Neutrophil (primary cell): ENCODE measurements at regions not wholly inside any gene's neighbourhood (a gene's known extent, or its start where the extent isn't known, plus 50 kb on each side); places are given as distances from the start of the nearest gene placed in this dataset.

ENCODE experiments used
- H3K27ac ChIP-seq: fragments of 200-600 bp; sonication (generic); 2 replicates; pipeline ENCODE4 v1.5.1; 2016; ENCODE audit warnings: mild to moderate bottlenecking, moderate library complexity
- H3K27me3 ChIP-seq: fragments of 200-600 bp; sonication (generic); 2 replicates; pipeline ENCODE4 v1.6.0; 2016; ENCODE audit warnings: mild to moderate bottlenecking
- H3K36me3 ChIP-seq: fragments of 200-600 bp; sonication (generic); 2 replicates; pipeline ENCODE4 v1.5.1; 2017
- H3K4me1 ChIP-seq, 2 experiments: fragments of 200-600 bp in 1 of 2; sonication (generic) in 1 of 2; 1 replicate in 1 of 2; 2 replicates in 1 of 2; pipeline versions ENCODE4 v1.5.1 to v1.6.1; 2013 to 2016; ENCODE audit warnings: low read depth in 1 of 2, low read length in 1 of 2, mild to moderate bottlenecking in 1 of 2, moderate library complexity in 1 of 2; ENCODE audit not compliant: control insufficient read depth in 1 of 2, insufficient read depth in 1 of 2
- H3K4me3 ChIP-seq, 2 experiments: fragments of 200-600 bp in 1 of 2; sonication (generic) in 1 of 2; 1 replicate in 1 of 2; 2 replicates in 1 of 2; pipeline ENCODE4 v1.5.1; 2013 to 2016; ENCODE audit warnings: low read depth in 1 of 2, low read length in 1 of 2, mild to moderate bottlenecking in 1 of 2, moderate library complexity in 1 of 2
- H3K9me3 ChIP-seq: fragments of 200-600 bp; sonication (generic); 2 replicates; pipeline ENCODE4 v1.5.1; 2016
- TF ChIP-seq, protein P1 (sequence below): fragments of 200-600 bp; sonication (generic); IDR thresholded peaks from 2 replicates; pipeline ENCODE4 v1.5.1; 2016; ENCODE audit warnings: antibody characterized with exemption

DNA sequence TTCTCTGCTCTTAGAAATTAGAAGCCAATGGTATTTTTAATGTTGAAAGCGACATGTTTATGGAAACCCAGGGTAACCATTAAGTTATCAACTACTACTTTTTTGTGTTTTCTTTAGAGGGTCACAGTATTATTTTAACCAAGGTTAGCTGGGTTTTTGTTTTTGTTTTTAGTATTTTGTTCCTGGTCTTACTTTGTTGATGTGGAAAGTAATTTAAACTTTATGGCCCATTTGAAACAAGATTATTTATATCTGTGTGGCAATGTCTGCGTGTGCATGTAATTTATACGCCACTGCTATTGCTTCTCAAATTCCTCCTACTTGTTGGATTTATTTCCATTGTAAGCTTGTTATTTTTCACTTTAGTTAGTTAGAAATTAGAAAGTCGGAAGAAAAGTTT is 722.1 kb upstream of the NR2F2 start:
- Histone ChIP-seq H3K9me3 (no peaks in the 10 kb centered on the region), H3K4me3 (no peak overlapping the region), H3K27me3 (no peaks in the 10 kb centered on the region), H3K4me1 (no peaks in the 10 kb centered on the region), H3K36me3 (no peaks in the 10 kb centered on the region), H3K27ac (no peak overlapping the region)
- TF ChIP-seq, protein P1, sequence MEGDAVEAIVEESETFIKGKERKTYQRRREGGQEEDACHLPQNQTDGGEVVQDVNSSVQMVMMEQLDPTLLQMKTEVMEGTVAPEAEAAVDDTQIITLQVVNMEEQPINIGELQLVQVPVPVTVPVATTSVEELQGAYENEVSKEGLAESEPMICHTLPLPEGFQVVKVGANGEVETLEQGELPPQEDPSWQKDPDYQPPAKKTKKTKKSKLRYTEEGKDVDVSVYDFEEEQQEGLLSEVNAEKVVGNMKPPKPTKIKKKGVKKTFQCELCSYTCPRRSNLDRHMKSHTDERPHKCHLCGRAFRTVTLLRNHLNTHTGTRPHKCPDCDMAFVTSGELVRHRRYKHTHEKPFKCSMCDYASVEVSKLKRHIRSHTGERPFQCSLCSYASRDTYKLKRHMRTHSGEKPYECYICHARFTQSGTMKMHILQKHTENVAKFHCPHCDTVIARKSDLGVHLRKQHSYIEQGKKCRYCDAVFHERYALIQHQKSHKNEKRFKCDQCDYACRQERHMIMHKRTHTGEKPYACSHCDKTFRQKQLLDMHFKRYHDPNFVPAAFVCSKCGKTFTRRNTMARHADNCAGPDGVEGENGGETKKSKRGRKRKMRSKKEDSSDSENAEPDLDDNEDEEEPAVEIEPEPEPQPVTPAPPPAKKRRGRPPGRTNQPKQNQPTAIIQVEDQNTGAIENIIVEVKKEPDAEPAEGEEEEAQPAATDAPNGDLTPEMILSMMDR = no peak

DNA sequence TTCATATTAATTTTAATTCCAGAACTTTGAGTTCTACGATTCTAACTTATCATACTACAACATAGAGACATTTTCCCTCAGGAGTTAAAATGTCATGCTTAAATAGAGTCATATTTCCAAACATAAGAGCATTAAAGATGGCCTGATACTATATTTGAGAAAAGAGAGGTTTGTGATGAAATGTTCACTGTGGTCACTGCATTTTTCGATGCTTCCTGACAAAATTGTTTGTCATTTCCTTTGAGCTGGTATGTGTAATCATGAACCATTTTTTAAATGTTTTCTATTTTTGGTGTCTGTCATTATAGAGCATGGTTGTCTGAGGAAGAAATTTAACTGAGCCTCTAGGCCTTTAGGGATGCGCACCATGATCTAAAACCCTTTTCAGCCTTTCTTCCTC is 721.4 kb upstream of the NR2F2 start:
- no peak overlapping the region for H3K4me3 ChIP-seq
- no peaks in the 10 kb centered on the region for H3K9me3 ChIP-seq
- H3K27ac ChIP-seq = no peak overlapping the region
- H3K4me1 ChIP-seq = no peaks in the 10 kb centered on the region
- no peaks in the 10 kb centered on the region for H3K36me3 ChIP-seq
- H3K27me3 ChIP-seq = no peaks in the 10 kb centered on the region
- TF ChIP-seq, protein P1 = no peak

DNA sequence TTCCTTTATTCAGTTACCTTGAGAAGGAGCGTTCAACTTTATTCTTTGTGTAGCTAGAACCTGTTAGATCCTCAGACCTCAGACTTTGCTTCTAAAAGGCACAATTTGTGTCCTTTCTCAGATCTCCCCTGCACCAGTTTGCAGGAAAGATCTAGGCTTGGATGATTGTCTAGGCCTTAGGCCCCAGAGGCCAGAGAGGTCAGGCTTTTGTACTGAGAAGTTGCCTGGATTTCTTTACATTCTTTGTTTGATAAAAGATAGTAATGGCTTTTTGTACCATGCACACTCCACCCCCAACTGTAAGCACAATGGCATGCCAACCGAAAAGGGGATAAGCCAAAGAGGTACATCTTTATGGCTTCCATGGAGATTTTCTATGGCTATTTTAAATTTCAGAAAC is 719.6 kb upstream of the NR2F2 start:
- Histone ChIP-seq H3K36me3 (no peaks in the 10 kb centered on the region), H3K4me3 (no peak overlapping the region), H3K9me3 (no peaks in the 10 kb centered on the region), H3K27ac (no peak overlapping the region), H3K27me3 (no peaks in the 10 kb centered on the region), H3K4me1 (no peaks in the 10 kb centered on the region)
- TF ChIP-seq, protein P1 = no peak

DNA sequence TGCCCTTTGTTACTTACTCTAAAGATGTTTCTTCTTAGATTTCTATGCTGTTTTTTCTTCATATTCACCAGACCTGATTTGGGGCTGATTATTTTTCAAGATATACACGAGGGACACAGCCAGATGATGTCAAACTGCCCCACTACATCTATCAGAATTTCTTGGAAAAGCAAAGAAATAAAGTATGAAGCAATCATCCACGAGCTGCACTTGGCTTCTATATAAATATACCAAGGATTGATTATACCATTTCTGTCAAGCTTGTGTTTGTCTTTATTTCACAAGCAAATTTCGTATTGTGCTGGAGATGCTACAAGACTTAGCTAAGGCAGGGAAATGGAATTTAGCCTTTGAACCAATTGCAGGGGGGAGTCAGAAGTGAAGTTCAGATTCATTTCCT is 715.1 kb upstream of the NR2F2 start:
- Histone ChIP-seq H3K4me1 (no peaks in the 10 kb centered on the region), H3K9me3 (no peaks in the 10 kb centered on the region), H3K27ac (no peak overlapping the region), H3K36me3 (no peaks in the 10 kb centered on the region), H3K4me3 (no peak overlapping the region), H3K27me3 (no peaks in the 10 kb centered on the region)
- TF ChIP-seq, protein P1 = no peak

- Histone ChIP-seq H3K36me3 (no peaks in the 10 kb centered on the region), H3K9me3 (no peaks in the 10 kb centered on the region), H3K27ac (no peak overlapping the region), H3K4me3 (no peak overlapping the region), H3K4me1 (no peaks in the 10 kb centered on the region), H3K27me3 (no peaks in the 10 kb centered on the region)
- TF ChIP-seq, protein P1 = no peak
These were observed 714.2 kb upstream of the NR2F2 start for GRCh38 chr15:95616306-95616705.
